Dedifferentiated amniotic fluid mesenchymal stem cell (primary cell): ENCODE measurements at regions not wholly inside any gene's neighbourhood (a gene's known extent, or its start where the extent isn't known, plus 50 kb on each side); places are given as distances from the start of the nearest gene placed in this dataset.

Experiments used
- DNase-seq: peaks from one replicate; pipeline ENCODE4 v3.0.0-alpha.2; 2016; ENCODE audit errors: extremely low spot score

GRCh38 chr4:15231265-15232091 lies 196.4 kb upstream of the C1QTNF7 start:
- peak; percentile 93 for DNase-seq

GRCh38 chr4:15232366-15233263 lies 195.2 kb upstream of the C1QTNF7 start:
- peak; percentile 56 for DNase-seq

DNA sequence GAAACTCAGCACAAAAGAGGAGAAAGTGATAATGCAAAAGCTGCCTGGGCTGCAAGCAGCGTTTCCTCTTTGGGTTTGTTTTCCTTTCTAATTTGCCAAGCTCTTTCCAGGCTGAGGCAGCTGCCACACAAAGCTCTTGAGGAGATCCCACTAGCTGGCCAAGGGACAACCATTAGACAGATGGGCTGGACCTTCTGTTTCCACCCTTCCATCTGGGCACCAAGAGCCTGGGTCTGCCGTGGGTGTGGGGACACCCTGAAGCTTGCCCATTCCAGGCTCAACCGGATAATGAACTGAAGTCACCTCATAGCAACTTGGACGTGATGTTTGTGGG lies 194.6 kb upstream of the C1QTNF7 start:
- no peak for DNase-seq

DNA sequence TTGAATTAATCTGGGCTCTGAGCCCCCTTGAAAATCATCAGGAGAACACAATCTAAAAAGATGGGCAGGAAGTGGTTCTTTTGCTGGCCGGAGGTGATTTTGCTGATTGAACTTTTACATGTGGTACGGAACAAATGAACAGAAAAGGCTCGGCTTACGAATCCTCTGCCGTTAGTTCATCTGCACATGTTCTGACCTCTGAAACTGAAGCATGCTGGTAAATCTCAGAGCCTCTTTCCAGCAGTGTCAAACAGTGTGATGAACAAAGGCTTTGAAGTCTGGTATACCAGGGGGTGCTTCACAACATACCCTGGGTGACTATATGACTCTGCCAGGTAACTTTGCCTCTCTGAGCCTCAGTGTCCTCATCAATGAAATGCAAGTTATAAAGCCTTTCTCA lies 194.2 kb upstream of the C1QTNF7 start:
- DNase-seq = no peak

DNA sequence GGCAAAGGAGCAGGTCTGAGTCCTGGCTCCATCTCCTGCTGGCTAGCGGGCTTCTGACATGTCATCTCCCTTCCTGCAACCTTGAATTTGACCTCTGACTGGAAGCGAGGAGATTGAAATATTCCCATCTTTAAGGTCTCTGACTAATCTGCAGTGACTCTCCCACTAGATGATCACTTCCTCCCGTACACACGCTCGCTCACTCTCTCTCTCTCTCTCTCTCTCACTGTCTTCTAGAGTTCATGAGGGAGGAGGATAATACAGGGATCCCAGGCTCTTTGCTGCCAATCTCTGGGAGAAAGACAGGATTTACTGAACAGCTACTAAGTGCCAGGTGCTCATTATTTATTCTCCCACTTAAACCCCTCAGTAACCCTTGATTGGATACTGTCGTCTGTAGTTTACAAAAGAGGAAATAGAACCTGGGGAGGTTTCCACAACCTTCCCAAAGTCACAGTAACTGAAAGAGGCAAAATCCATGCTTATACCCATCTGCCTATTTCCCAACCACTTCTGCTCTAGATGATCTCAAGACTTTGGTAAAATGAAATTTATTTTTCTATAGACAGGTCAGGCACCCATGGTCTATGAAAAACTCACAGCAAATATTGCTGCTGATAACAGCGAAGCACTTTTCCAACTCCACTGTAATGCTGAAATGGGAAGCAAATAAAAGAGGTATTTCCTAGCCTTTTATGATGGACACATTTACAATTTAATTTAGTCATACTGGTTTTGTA lies 193.5 kb upstream of the C1QTNF7 start:
- DNase-seq = no peak

DNA sequence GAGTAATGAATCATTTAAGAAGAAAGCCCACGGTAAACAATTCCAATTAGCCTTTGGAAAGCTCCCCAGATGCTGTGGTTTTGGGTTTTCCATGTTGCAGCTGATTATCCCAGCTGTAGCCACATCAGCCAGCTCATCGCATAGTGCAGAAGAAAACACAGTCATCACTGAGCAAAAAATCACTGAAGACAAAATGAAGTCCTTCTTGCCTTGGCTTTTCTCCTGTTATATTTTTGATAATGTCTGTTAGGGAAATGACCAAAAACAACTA lies 193.0 kb upstream of the C1QTNF7 start:
- DNase-seq = peak; percentile 91

- DNase-seq = no peak
These were observed 192.7 kb upstream of the C1QTNF7 start for GRCh38 chr4:15235135-15235534.

DNA sequence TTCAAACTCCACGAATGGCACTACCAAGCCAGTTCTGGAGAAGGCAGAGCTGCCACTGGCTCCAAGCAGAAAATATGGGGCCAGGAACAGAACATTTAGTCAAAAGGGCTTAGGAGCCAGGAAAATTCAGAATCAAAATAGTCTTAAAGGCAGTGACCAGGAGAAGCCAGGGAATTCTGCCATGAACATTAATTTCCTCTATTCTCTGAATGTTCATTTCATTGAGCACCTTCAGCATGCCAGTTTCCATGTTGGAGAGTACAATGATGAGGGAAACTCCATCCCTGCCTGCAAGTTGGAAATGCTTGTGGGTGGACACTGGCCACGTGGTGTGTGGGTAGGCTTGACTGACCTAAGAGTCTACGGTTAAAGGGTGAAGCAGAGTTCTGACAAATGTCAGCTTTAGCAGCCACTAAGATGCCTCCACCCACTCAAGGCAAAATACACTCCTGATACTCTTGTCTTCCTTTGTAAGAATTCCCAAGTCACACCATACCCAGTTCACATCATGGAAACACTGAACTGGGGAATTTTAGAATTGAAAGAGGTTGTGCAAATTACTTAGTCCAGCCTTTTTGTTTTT lies 190.1 kb upstream of the C1QTNF7 start:
- no peak for DNase-seq

GRCh38 chr4:15238720-15239119 lies 189.1 kb upstream of the C1QTNF7 start:
- peak; percentile 25 for DNase-seq

- no peak for DNase-seq
These were observed 188.0 kb upstream of the C1QTNF7 start for GRCh38 chr4:15239866-15240265.

DNA sequence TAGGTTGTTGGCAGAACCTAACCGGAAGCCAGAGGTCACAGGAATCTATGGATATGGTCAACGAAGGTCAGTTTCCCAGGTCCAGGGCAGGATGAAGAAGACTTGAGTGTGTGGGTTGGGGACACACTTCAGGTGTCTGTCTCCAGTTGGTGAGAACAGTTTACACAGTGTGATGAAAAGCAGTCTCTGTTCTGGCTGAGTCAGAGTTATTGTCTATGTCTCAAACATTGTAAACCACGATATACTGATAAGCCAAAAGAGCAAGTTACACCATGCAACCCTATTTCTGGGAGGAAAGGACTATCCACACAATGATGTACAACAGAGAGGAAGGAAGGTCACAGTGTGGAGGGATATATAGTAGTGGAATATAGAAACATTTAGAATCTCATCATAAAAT lies 187.1 kb upstream of the C1QTNF7 start:
- no peak for DNase-seq

DNA sequence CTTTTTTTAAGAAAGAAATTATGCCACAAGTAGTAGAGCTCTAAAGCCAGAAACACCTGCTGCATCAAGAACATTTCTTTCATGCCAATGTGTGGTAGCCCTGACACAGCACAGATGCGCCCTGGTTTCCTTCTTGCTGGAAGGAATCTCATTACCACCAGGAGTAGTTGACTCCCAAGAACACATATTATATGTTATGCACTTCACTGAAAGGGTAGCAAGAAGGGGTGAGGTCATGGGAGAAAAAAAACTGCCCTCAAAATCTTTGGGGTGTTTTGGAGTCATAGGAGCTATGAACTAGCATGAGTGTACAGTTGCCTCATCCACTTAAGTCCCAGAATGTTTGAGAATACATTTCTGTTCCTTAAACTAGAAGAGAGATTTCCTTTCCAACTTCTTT lies 185.8 kb upstream of the C1QTNF7 start:
- no peak for DNase-seq

GRCh38 chr4:15244354-15244753 lies 183.5 kb upstream of the C1QTNF7 start:
- DNase-seq = no peak

GRCh38 chr4:15245006-15245530 lies 182.8 kb upstream of the C1QTNF7 start:
- no peak for DNase-seq

GRCh38 chr4:15250021-15250441 lies 177.8 kb upstream of the C1QTNF7 start:
- no peak for DNase-seq

- no peak for DNase-seq
These were observed 174.5 kb upstream of the C1QTNF7 start for GRCh38 chr4:15253349-15253748.

DNA sequence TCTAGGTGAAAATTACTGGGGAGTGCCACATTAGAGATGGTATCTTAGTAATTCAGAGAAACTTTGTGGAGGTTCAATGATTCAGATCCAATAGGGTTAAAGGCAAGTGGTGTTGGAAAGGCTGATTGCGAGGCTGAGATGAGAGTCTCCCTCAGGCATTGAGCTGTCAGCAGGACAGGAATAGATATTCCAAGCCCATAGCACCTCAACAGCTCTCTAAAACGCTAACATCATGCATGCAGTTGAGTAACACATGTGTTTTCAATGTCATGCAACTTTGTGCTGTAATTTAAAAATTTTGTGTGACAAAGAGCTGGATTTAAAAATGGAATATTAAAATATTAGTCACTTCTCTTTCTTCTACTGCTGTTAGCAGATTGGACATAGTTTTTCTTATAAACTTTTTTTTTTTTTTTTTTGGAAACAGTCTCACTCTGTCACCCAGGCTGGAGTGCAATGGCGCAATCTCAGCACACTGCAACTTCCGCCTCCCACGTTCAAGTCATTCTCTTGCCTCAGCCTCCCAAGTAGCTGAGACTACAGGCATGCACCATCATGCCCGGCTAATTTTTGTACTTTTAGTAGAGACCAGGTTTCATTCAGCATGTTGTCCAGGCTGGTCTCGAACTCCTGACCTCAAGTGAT lies 173.5 kb upstream of the C1QTNF7 start:
- DNase-seq = no peak

DNA sequence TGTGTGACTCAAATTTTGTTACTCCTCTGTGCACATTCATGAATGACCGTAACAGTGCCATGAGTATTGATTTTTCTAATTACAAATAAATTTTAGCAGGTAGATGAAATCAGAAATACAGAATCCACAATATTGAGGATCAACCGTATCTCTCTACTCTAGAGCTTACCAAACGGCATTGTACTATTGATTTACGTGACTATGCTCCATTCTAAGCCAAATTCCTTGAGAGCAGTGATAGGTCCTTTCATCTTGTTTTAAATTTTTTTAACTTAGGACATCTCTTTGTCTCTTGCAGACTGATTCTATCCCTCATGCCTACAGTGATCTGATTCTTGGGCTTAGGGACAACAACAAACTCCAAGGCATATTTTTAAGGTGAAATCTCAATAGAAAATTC lies 172.3 kb upstream of the C1QTNF7 start:
- DNase-seq = no peak

GRCh38 chr4:15260758-15261157 lies 167.1 kb upstream of the C1QTNF7 start:
- DNase-seq = no peak

DNA sequence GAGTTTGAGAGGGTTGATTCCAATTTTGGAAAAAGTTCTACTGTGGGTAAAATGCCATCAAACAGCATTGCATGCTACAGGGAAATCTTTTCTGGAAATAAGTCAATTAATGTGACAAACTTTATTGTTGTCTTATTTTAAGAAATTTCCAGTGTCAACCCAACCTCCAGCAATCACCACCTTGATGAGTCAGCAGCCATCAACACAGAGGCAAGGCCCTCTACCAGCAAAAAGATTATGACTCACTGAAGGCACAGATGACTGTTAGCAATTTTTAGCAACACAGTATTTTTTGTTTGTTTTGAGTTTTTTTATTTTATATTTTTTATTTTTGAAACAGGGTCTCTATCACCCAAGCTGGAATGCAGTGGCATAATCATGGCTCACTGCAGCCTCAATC lies 165.4 kb upstream of the C1QTNF7 start:
- DNase-seq = no peak

GRCh38 chr4:15270201-15270600 lies 157.6 kb upstream of the C1QTNF7 start:
- no peak for DNase-seq
